DMS114 treated with DMSO at 0.1 percent for 48 hours (cell line): ENCODE measurements at regions not wholly inside any gene's neighbourhood (a gene's known extent, or its start where the extent isn't known, plus 50 kb on each side); places are given as distances from the start of the nearest gene placed in this dataset.

Experiments
- DNase-seq: peaks from one replicate; lab custom pipeline; 2025; ENCODE audit not compliant: unreplicated experiment; lab: John Stamatoyannopoulos, UW

GRCh38 chr6:44500074-44500473, 112.6 kb downstream of the CDC5L start:
- no peak for DNase-seq

GRCh38 chr6:44503471-44503870, 116.0 kb downstream of the CDC5L start:
- DNase-seq, result no peak

GRCh38 chr6:44504301-44504791, 116.8 kb downstream of the CDC5L start:
- no peak for DNase-seq

GRCh38 chr6:44505751-44506150, 118.2 kb downstream of the CDC5L start:
- no peak for DNase-seq

GRCh38 chr6:44507014-44507413, 119.5 kb downstream of the CDC5L start:
- DNase-seq, result no peak

GRCh38 chr6:44508646-44509045, 121.1 kb downstream of the CDC5L start:
- no peak for DNase-seq

- no peak for DNase-seq
These were observed 123.6 kb downstream of the CDC5L start for GRCh38 chr6:44511126-44511525.

- no peak for DNase-seq
These were observed 125.6 kb downstream of the CDC5L start for GRCh38 chr6:44512868-44513741.

GRCh38 chr6:44514085-44514484, 126.6 kb downstream of the CDC5L start:
- no peak for DNase-seq

GRCh38 chr6:44514576-44515193, 127.2 kb downstream of the CDC5L start:
- DNase-seq, result no peak

- no peak for DNase-seq
These were observed 135.4 kb downstream of the CDC5L start for GRCh38 chr6:44522871-44523270.

- DNase-seq, result no peak
These were observed 137.1 kb downstream of the CDC5L start for GRCh38 chr6:44524476-44525227.

GRCh38 chr6:44525761-44526351, 138.3 kb downstream of the CDC5L start:
- DNase-seq, result no peak

GRCh38 chr6:44527181-44527580, 139.7 kb downstream of the CDC5L start:
- no peak for DNase-seq

- no peak for DNase-seq
These were observed 140.3 kb downstream of the CDC5L start for GRCh38 chr6:44527583-44528369.

GRCh38 chr6:44528370-44528644, 140.8 kb downstream of the CDC5L start:
- DNase-seq, result no peak

- no peak for DNase-seq
These were observed 141.2 kb downstream of the CDC5L start for GRCh38 chr6:44528716-44529115.

GRCh38 chr6:44529146-44529905, 141.8 kb downstream of the CDC5L start:
- no peak for DNase-seq

GRCh38 chr6:44530209-44530909, 142.9 kb downstream of the CDC5L start:
- DNase-seq, result no peak

- no peak for DNase-seq
These were observed 143.4 kb downstream of the CDC5L start for GRCh38 chr6:44530910-44531234.
